Stimulated activated memory B cell treated with anti-CD40 and anti-IgM and Interleukin-4, amounts not matched to agents 10 μg/mL and 1 μg/mL and 100 μg/mL, for 72 hours (primary cell): ENCODE measurements at regions not wholly inside any gene's neighbourhood (a gene's known extent, or its start where the extent isn't known, plus 50 kb on each side); places are given as distances from the start of the nearest gene placed in this dataset.

Experiments
- ATAC-seq: fragments of 150-1000 bp; cut with Tn5 transposase; 2 replicates; pipeline ENCODE4 v1.10.0; 2021
- H3K27ac Mint-ChIP-seq: one replicate; pipeline ENCODE4 v1.8.0; 2022; ENCODE audit warnings: mild to moderate bottlenecking, mixed read lengths
- H3K27me3 Mint-ChIP-seq: one replicate; pipeline ENCODE4 v1.8.0; 2022; ENCODE audit warnings: mixed read lengths
- H3K36me3 Mint-ChIP-seq: one replicate; pipeline ENCODE4 v1.8.0; 2022; ENCODE audit warnings: mixed read lengths
- H3K4me1 Mint-ChIP-seq: one replicate; pipeline ENCODE4 v1.8.0; 2022; ENCODE audit warnings: mixed read lengths
- H3K4me3 Mint-ChIP-seq: one replicate; pipeline ENCODE4 v1.8.0; 2022; ENCODE audit warnings: mild to moderate bottlenecking, moderate library complexity, mixed read lengths
- H3K9me3 Mint-ChIP-seq: one replicate; pipeline ENCODE4 v1.8.0; 2022; ENCODE audit warnings: mixed read lengths

DNA sequence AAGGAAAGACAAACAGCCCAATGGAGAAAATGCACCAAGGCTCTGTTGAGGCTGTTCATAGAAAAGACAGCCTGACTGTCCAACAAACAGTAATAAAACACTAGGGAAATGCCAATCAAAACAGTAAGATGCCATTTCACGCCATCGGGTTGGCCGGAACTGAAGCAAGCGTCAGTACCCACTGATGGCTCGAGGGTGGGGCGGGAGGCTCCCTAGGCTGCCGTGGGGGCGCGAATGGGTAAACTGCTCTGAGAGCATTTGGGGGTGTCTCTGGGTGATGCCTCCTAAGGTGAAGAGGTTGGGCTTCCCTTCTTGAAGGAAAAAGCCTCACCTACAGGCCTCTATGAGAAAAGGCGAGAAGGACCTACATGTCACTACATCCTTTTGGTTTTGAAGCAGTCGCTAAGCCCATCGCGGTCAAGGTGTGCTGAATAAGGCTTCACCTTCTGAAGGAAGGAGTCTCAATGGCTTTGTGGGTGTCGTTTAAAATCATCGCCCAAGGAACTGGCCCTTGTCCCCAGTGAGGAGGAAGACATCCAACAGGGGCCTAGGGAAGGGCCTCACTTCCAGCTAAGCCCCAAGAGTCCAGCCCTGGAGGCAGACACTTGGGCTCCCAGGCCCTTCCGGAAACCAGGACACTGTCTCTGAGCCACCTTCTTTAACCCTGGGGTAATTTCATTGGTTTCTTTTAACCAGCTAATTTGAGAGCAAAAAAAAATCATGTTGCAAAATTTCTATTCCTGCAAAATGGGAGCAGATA, 98.5 kb upstream of the PPP2R2D start:
- no peak overlapping the region for H3K4me3 Mint-ChIP-seq
- H3K4me1 Mint-ChIP-seq, result no peaks in the 10 kb centered on the region
- peaks cover 11% of the 10 kb centered on the region for H3K9me3 Mint-ChIP-seq
- no peak overlapping the region for H3K27ac Mint-ChIP-seq
- H3K27me3 Mint-ChIP-seq, result no peaks in the 10 kb centered on the region
- no peak for ATAC-seq
- H3K36me3 Mint-ChIP-seq, result no peaks in the 10 kb centered on the region

DNA sequence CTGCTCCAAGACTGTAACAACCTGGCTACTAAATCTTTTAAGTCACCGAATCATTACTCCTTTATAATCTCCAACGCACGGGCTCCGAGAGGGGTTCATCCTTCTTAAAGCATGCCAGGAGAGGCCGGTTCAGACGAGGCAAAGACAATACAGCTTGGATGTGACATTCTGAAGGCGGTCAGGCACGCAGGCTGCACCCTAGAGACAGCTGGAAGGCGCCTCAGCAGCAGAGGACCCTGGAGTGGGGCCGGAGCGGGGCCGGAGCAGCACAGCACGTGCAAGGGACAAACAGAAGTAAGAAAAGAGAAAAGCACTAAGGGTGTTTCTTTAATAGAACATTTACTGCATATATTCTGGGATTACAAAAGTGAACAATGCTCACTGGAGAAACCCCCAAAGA, 97.8 kb upstream of the PPP2R2D start:
- Mint-ChIP-seq H3K36me3 (no peaks in the 10 kb centered on the region), H3K27me3 (no peaks in the 10 kb centered on the region), H3K4me3 (no peak overlapping the region), H3K9me3 (peaks cover 10% of the 10 kb centered on the region), H3K4me1 (no peaks in the 10 kb centered on the region), H3K27ac (no peak overlapping the region)
- no peak for ATAC-seq

GRCh38 chr10:131803860-131804425, 96.9 kb upstream of the PPP2R2D start:
- Mint-ChIP-seq H3K27ac (no peak overlapping the region), H3K4me1 (no peaks in the 10 kb centered on the region), H3K9me3 (peaks cover 7% of the 10 kb centered on the region), H3K4me3 (no peak overlapping the region), H3K27me3 (peaks cover 7% of the 10 kb centered on the region), H3K36me3 (no peaks in the 10 kb centered on the region)
- no peak for ATAC-seq

DNA sequence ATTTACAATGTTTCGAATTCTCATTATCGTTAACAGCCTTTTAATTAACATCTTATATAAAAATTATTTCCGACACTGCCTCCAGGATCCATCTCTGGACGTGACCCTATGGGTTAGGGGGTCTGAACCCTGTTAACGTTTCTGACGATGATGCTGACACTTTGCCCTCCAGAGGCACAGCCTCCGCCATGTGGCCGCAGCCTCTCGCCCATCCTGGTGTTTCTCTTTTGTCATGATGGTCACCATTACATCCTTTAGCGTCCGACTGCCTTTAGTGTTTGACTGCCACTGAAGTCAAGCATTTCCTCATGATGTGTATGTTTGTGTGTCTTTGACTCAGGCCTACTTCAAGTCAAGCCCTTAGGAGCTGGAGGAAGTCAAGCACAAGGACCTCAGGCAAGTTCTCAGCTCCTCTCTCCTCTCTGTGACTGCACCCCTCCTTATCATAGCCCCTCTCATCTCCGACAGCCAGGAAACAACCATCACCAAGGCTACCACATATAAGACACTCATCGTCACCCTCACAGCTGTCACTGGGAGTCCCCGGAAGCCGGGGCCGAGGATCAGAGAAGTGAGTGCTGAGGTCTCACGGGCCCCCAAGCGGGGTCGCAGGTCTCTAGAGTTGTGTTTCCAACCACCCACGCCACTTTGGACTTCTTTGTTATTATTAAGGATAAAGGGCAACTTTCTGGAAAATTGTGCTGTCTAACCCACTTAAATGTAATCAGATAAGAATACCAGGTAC, 96.1 kb upstream of the PPP2R2D start:
- peaks cover 15% of the 10 kb centered on the region for H3K27me3 Mint-ChIP-seq
- no peaks in the 10 kb centered on the region for H3K4me1 Mint-ChIP-seq
- H3K9me3 Mint-ChIP-seq, result peaks cover 4% of the 10 kb centered on the region
- no peak overlapping the region for H3K27ac Mint-ChIP-seq
- ATAC-seq, result no peak
- H3K36me3 Mint-ChIP-seq, result no peaks in the 10 kb centered on the region
- no peak overlapping the region for H3K4me3 Mint-ChIP-seq

DNA sequence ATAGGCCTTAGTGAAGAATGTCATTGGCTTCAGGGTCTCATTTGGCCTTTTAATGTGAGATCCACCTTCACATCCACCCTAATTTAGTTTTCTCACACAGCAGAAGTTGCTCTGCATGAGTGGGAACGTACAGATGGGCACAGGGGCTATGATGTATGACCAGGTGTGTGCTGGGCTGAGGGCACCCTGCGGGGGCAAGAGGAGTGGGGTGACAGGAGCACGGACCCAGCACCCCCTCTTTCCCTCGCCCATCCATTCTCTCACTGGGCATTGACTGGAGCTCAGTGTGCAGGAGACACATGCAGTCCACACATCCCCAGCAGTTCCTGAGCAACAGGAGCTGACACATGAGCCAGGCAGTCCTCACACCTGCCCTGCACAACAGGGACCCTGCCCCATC, 95.1 kb upstream of the PPP2R2D start:
- Mint-ChIP-seq H3K27me3 (peaks cover 20% of the 10 kb centered on the region), H3K9me3 (no peaks in the 10 kb centered on the region), H3K4me1 (no peaks in the 10 kb centered on the region), H3K4me3 (no peak overlapping the region), H3K27ac (no peak overlapping the region), H3K36me3 (no peaks in the 10 kb centered on the region)
- ATAC-seq, result no peak

- H3K27ac Mint-ChIP-seq, result no peak overlapping the region
- H3K4me3 Mint-ChIP-seq, result no peak overlapping the region
- no peaks in the 10 kb centered on the region for H3K4me1 Mint-ChIP-seq
- H3K9me3 Mint-ChIP-seq, result no peaks in the 10 kb centered on the region
- H3K36me3 Mint-ChIP-seq, result no peaks in the 10 kb centered on the region
- peaks cover 20% of the 10 kb centered on the region for H3K27me3 Mint-ChIP-seq
- no peak for ATAC-seq
These were observed 94.7 kb upstream of the PPP2R2D start for GRCh38 chr10:131806146-131806545.

DNA sequence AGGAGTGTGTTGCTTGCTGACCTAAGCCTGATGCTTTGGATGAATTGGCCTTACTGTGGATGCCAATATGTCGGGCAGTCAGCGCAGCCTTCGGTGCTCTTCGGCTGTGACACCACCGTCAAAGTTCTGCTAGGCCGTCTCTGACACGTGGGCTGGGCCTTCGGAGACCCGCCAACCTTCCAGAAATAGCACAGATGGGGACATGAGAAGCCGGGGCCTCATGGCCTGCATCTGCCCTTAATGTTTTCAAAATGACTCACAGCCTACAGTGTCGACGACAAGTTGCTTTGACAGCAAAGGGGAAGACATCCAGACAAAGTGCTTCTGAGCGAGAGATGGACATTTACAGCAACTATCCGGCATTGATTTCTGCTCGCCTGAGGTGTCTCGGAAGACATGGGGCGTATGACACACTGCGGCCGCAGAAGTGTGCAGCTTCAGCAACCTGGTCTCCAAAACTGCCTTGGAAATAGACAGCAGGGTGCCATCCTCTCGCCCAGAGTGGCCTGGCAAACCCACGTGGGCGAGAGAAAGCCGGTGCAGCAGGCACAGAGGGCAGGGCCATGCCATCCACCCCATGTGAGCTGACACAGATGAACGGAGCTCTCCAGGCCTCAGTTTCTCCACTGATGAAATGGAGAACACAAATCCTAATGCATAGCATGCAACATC, 94.0 kb upstream of the PPP2R2D start:
- Mint-ChIP-seq H3K27ac (no peak overlapping the region), H3K4me1 (no peaks in the 10 kb centered on the region), H3K4me3 (no peak overlapping the region), H3K9me3 (no peaks in the 10 kb centered on the region), H3K27me3 (peaks cover 20% of the 10 kb centered on the region), H3K36me3 (no peaks in the 10 kb centered on the region)
- no peak for ATAC-seq

- H3K36me3 Mint-ChIP-seq, result no peaks in the 10 kb centered on the region
- H3K9me3 Mint-ChIP-seq, result no peaks in the 10 kb centered on the region
- no peaks in the 10 kb centered on the region for H3K4me1 Mint-ChIP-seq
- H3K27ac Mint-ChIP-seq, result no peak overlapping the region
- no peak for ATAC-seq
- no peak overlapping the region for H3K4me3 Mint-ChIP-seq
- H3K27me3 Mint-ChIP-seq, result peaks cover 20% of the 10 kb centered on the region
These were observed 92.4 kb upstream of the PPP2R2D start for GRCh38 chr10:131808370-131808930.

- Mint-ChIP-seq H3K36me3 (no peaks in the 10 kb centered on the region), H3K27ac (no peak overlapping the region), H3K4me3 (no peak overlapping the region), H3K27me3 (peaks cover 29% of the 10 kb centered on the region), H3K4me1 (no peaks in the 10 kb centered on the region), H3K9me3 (no peaks in the 10 kb centered on the region)
- ATAC-seq, result no peak
These were observed 90.6 kb upstream of the PPP2R2D start for GRCh38 chr10:131810036-131810804.

- no peaks in the 10 kb centered on the region for H3K4me1 Mint-ChIP-seq
- H3K9me3 Mint-ChIP-seq, result no peaks in the 10 kb centered on the region
- no peaks in the 10 kb centered on the region for H3K36me3 Mint-ChIP-seq
- no peak overlapping the region for H3K27ac Mint-ChIP-seq
- H3K27me3 Mint-ChIP-seq, result peaks cover 37% of the 10 kb centered on the region
- no peak overlapping the region for H3K4me3 Mint-ChIP-seq
- no peak for ATAC-seq
These were observed 89.8 kb upstream of the PPP2R2D start for GRCh38 chr10:131810805-131811629.

DNA sequence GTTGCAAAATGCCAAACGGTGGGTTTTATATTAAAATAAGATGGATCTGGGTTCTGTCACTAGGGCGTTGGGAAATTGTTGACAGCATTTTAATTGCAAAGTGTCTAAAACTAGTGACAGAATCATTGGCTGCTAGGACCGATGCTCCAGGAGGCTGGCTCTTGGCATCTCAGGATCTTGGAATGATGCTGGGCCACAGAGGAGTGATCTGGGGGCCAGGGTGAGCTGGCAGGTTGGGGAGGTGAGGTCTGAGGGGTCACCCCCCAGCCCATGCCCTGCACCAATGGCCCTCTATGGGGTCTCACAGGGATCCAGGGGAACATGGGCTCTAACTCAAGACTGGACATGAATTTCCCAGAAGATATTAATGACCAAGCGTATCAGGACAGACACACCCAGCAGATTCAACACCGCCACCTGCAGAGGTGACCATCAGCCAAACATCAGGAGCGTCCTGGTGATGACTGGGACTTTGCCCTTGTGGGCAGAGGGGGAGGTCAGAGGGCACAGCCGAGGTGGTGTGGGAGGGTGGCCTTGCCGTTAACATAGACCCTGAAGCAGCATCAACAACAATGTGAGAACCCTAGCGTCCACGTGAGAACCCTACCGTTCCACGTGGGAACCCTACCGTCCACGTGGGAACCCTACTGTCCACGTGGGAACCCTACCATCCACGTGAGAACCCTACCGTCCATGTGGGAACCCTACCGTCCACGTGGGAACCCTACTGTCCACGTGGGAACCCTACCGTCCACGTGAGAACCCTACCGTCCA, 89.0 kb upstream of the PPP2R2D start:
- no peaks in the 10 kb centered on the region for H3K36me3 Mint-ChIP-seq
- H3K27ac Mint-ChIP-seq, result no peak overlapping the region
- no peaks in the 10 kb centered on the region for H3K4me1 Mint-ChIP-seq
- peaks cover 45% of the 10 kb centered on the region for H3K27me3 Mint-ChIP-seq
- ATAC-seq, result no peak
- no peaks in the 10 kb centered on the region for H3K9me3 Mint-ChIP-seq
- no peak overlapping the region for H3K4me3 Mint-ChIP-seq

- peaks cover 45% of the 10 kb centered on the region for H3K27me3 Mint-ChIP-seq
- no peaks in the 10 kb centered on the region for H3K36me3 Mint-ChIP-seq
- ATAC-seq, result no peak
- no peaks in the 10 kb centered on the region for H3K4me1 Mint-ChIP-seq
- no peaks in the 10 kb centered on the region for H3K9me3 Mint-ChIP-seq
- no peak overlapping the region for H3K27ac Mint-ChIP-seq
- no peak overlapping the region for H3K4me3 Mint-ChIP-seq
These were observed 87.8 kb upstream of the PPP2R2D start for GRCh38 chr10:131812736-131813604.
